Naive thymus-derived CD4-positive, alpha-beta T cell (primary cell): ENCODE measurements at regions not wholly inside any gene's neighbourhood (a gene's known extent, or its start where the extent isn't known, plus 50 kb on each side); places are given as distances from the start of the nearest gene placed in this dataset.

Experiments used
- ATAC-seq: fragments of 150-1000 bp; cut with Tn5 transposase; 2 replicates; pipeline ENCODE4 v1.10.0; 2021; ENCODE audit warnings: mild to moderate bottlenecking, moderate library complexity
- CTCF ChIA-PET: fragments of 350-600 bp; sonication (Branson Sonifier 250); formaldehyde crosslinking; loops from one replicate; lab custom pipeline; 2021; ENCODE audit warnings: antibody characterized with exemption; lab: Charles Lee
- POLR2A ChIA-PET: fragments of 350-600 bp; sonication (Branson Sonifier 250); formaldehyde crosslinking; loops from one replicate; lab custom pipeline; 2021; ENCODE audit warnings: antibody characterized with exemption, inconsistent platforms; lab: Charles Lee
- DNase-seq, 9 donors: peaks; one replicate each; pipeline versions ENCODE4 v3.0.0 to v3.0.0-alpha.2; 2020 to 2022; ENCODE audit warnings: mixed read lengths in 1 of 9
- H3K27ac ChIP-seq: one replicate; pipeline ENCODE4 v1.7.0; 2013; ENCODE audit warnings: mild to moderate bottlenecking, low read depth, low read length, moderate library complexity
- H3K27me3 ChIP-seq, 2 donors: one replicate each; pipeline ENCODE4 v1.7.0; 2013; ENCODE audit warnings: low read length in 2 of 2, mild to moderate bottlenecking in 2 of 2, moderate library complexity in 2 of 2; ENCODE audit not compliant: control insufficient read depth in 2 of 2, insufficient read depth in 2 of 2
- H3K36me3 ChIP-seq, 3 experiments: 1 replicate in 2 of 3; 2 replicates in 1 of 3; pipeline ENCODE4 v1.7.0; 2013; ENCODE audit warnings: low read length in 3 of 3, mild to moderate bottlenecking in 3 of 3, moderate library complexity in 1 of 3; ENCODE audit not compliant: insufficient read depth in 3 of 3, control insufficient read depth in 2 of 3
- H3K4me1 ChIP-seq, 2 donors: one replicate each; pipeline ENCODE4 v1.7.0; 2013; ENCODE audit warnings: low read length in 2 of 2, mild to moderate bottlenecking in 2 of 2, moderate library complexity in 1 of 2; ENCODE audit not compliant: control insufficient read depth in 2 of 2, insufficient read depth in 2 of 2
- H3K4me3 ChIP-seq: 2 replicates; pipeline ENCODE4 v1.7.0; 2013; ENCODE audit warnings: mild to moderate bottlenecking, low read length
- H3K9me3 ChIP-seq, 3 experiments: 1 replicate in 2 of 3; 2 replicates in 1 of 3; pipeline ENCODE4 v1.7.0; 2013; ENCODE audit warnings: low read length in 3 of 3; ENCODE audit not compliant: control insufficient read depth in 2 of 3
- H3K27ac Mint-ChIP-seq, 9 donors: one replicate each; pipeline ENCODE4 v1.8.0; 2020 to 2022; ENCODE audit warnings: mixed read lengths in 9 of 9, mild to moderate bottlenecking in 8 of 9, moderate library complexity in 5 of 9, inconsistent platforms in 2 of 9
- H3K27me3 Mint-ChIP-seq, 5 donors: one replicate each; pipeline ENCODE4 v1.8.0; 2021 to 2022; ENCODE audit warnings: mixed read lengths in 5 of 5, mild to moderate bottlenecking in 1 of 5
- H3K36me3 Mint-ChIP-seq, 5 donors: one replicate each; pipeline ENCODE4 v1.8.0; 2020 to 2022; ENCODE audit warnings: mixed read lengths in 5 of 5, mild to moderate bottlenecking in 3 of 5, inconsistent platforms in 1 of 5
- H3K4me1 Mint-ChIP-seq, 7 donors: one replicate each; pipeline ENCODE4 v1.8.0; 2020 to 2022; ENCODE audit warnings: mixed read lengths in 7 of 7, mild to moderate bottlenecking in 3 of 7, inconsistent platforms in 1 of 7
- H3K4me3 Mint-ChIP-seq, 10 donors: one replicate each; pipeline ENCODE4 v1.8.0; 2020 to 2022; ENCODE audit warnings: mild to moderate bottlenecking in 10 of 10, mixed read lengths in 10 of 10, moderate library complexity in 6 of 10, inconsistent platforms in 2 of 10
- H3K9me3 Mint-ChIP-seq, 11 donors: one replicate each; pipeline ENCODE4 v1.8.0; 2020 to 2022; ENCODE audit warnings: mixed read lengths in 11 of 11, mild to moderate bottlenecking in 4 of 11, inconsistent platforms in 1 of 11, moderate library complexity in 1 of 11
- intact Hi-C, 2 donors: fragments of 100-400 bp; cut with micrococcal nuclease; formaldehyde crosslinking; loops; one replicate each; pipeline ENCODE4 v1.15.1; 2023

GRCh38 chr1:225707824-225708223, 54.9 kb upstream of the ENAH start:
- no peak overlapping the region for H3K4me3 Mint-ChIP-seq
- ATAC-seq (no peak), DNase-seq (no peak)
- H3K9me3 Mint-ChIP-seq = no peaks in the 10 kb centered on the region
- no peaks in the 10 kb centered on the region for H3K36me3 Mint-ChIP-seq
- peaks cover 0 to 8% (median 0%) of the 10 kb centered on the region in 5 donors for H3K27me3 Mint-ChIP-seq
- CTCF ChIA-PET = no interaction called here
- H3K4me3 ChIP-seq = no peak overlapping the region
- no peaks in the 10 kb centered on the region for H3K9me3 ChIP-seq
- H3K4me1 ChIP-seq = no peaks in the 10 kb centered on the region
- H3K27ac Mint-ChIP-seq = no peak overlapping the region
- no peaks in the 10 kb centered on the region for H3K4me1 Mint-ChIP-seq
- POLR2A ChIA-PET = no interaction called here
- intact Hi-C loops = no loop called here
- H3K27ac ChIP-seq = no peak overlapping the region
- H3K27me3 ChIP-seq = no peaks in the 10 kb centered on the region
- H3K36me3 ChIP-seq = no peaks in the 10 kb centered on the region

- H3K27me3 ChIP-seq = no peaks in the 10 kb centered on the region
- H3K27ac Mint-ChIP-seq = no peak overlapping the region
- H3K9me3 ChIP-seq = no peaks in the 10 kb centered on the region
- H3K4me1 Mint-ChIP-seq = no peaks in the 10 kb centered on the region
- no peak overlapping the region for H3K4me3 Mint-ChIP-seq
- H3K4me1 ChIP-seq = no peaks in the 10 kb centered on the region
- peaks cover 0 to 8% (median 0%) of the 10 kb centered on the region in 5 donors for H3K27me3 Mint-ChIP-seq
- H3K36me3 Mint-ChIP-seq = no peaks in the 10 kb centered on the region
- no peaks in the 10 kb centered on the region for H3K36me3 ChIP-seq
- CTCF ChIA-PET = no interaction called here
- intact Hi-C loops = no loop called here
- no peak for DNase-seq
- no peaks in the 10 kb centered on the region for H3K9me3 Mint-ChIP-seq
- ATAC-seq = no peak
- no peak overlapping the region for H3K4me3 ChIP-seq
- no peak overlapping the region for H3K27ac ChIP-seq
- POLR2A ChIA-PET = no interaction called here
Observed at GRCh38 chr1:225709101-225709500, 56.2 kb upstream of the ENAH start.

GRCh38 chr1:225710804-225711203, 57.9 kb upstream of the ENAH start:
- no peak overlapping the region for H3K4me3 Mint-ChIP-seq
- CTCF ChIA-PET = no interaction called here
- no peaks in the 10 kb centered on the region for H3K4me1 Mint-ChIP-seq
- no peaks in the 10 kb centered on the region for H3K4me1 ChIP-seq
- H3K27me3 Mint-ChIP-seq = peaks cover 0 to 8% (median 0%) of the 10 kb centered on the region in 5 donors
- DNase-seq (no peak), ATAC-seq (no peak)
- H3K9me3 ChIP-seq = no peaks in the 10 kb centered on the region
- H3K27ac ChIP-seq = no peak overlapping the region
- no peaks in the 10 kb centered on the region for H3K27me3 ChIP-seq
- H3K36me3 Mint-ChIP-seq = no peaks in the 10 kb centered on the region
- H3K9me3 Mint-ChIP-seq = no peaks in the 10 kb centered on the region
- no peaks in the 10 kb centered on the region for H3K36me3 ChIP-seq
- H3K27ac Mint-ChIP-seq = no peak overlapping the region
- intact Hi-C loops = no loop called here
- POLR2A ChIA-PET = no interaction called here
- no peak overlapping the region for H3K4me3 ChIP-seq

- no peak for DNase-seq
- intact Hi-C loops = no loop called here
- Histone ChIP-seq H3K4me1 (no peaks in the 10 kb centered on the region), H3K36me3 (no peaks in the 10 kb centered on the region), H3K9me3 (no peaks in the 10 kb centered on the region), H3K27ac (no peak overlapping the region), H3K4me3 (no peak overlapping the region), H3K27me3 (no peaks in the 10 kb centered on the region)
- Mint-ChIP-seq H3K27ac (no peak overlapping the region), H3K4me3 (no peak overlapping the region), H3K36me3 (no peaks in the 10 kb centered on the region), H3K9me3 (no peaks in the 10 kb centered on the region), H3K4me1 (no peaks in the 10 kb centered on the region), H3K27me3 (peaks cover 0 to 8% (median 0%) of the 10 kb centered on the region in 5 donors)
- ATAC-seq = no peak
- ChIA-PET CTCF (no interaction called here), POLR2A (no interaction called here)
Observed at GRCh38 chr1:225711236-225711937, 58.5 kb upstream of the ENAH start.

- ATAC-seq (peak; percentile 85), DNase-seq (no peak)
- Histone ChIP-seq H3K4me3 (no peak overlapping the region), H3K36me3 (no peaks in the 10 kb centered on the region), H3K27me3 (no peaks in the 10 kb centered on the region), H3K4me1 (no peaks in the 10 kb centered on the region), H3K9me3 (no peaks in the 10 kb centered on the region), H3K27ac (no peak overlapping the region)
- ChIA-PET POLR2A (no interaction called here), CTCF (no interaction called here)
- H3K4me1 Mint-ChIP-seq = no peaks in the 10 kb centered on the region
- H3K4me3 Mint-ChIP-seq = no peak overlapping the region
- peaks cover 0 to 6% (median 0%) of the 10 kb centered on the region in 5 donors for H3K27me3 Mint-ChIP-seq
- no peaks in the 10 kb centered on the region for H3K9me3 Mint-ChIP-seq
- H3K27ac Mint-ChIP-seq = no peak overlapping the region
- intact Hi-C loops = no loop called here
- no peaks in the 10 kb centered on the region for H3K36me3 Mint-ChIP-seq
Observed at GRCh38 chr1:225712391-225712790, 59.5 kb upstream of the ENAH start.

- H3K9me3 ChIP-seq = no peaks in the 10 kb centered on the region
- DNase-seq (no peak), ATAC-seq (no peak)
- no peaks in the 10 kb centered on the region for H3K27me3 ChIP-seq
- H3K27ac ChIP-seq = no peak overlapping the region
- intact Hi-C loops = no loop called here
- no peaks in the 10 kb centered on the region for H3K4me1 Mint-ChIP-seq
- no peak overlapping the region for H3K27ac Mint-ChIP-seq
- CTCF ChIA-PET = no interaction called here
- H3K27me3 Mint-ChIP-seq = peaks cover 0 to 6% (median 0%) of the 10 kb centered on the region in 5 donors
- H3K4me1 ChIP-seq = no peaks in the 10 kb centered on the region
- no peak overlapping the region for H3K4me3 Mint-ChIP-seq
- H3K36me3 ChIP-seq = no peaks in the 10 kb centered on the region
- POLR2A ChIA-PET = no interaction called here
- no peaks in the 10 kb centered on the region for H3K36me3 Mint-ChIP-seq
- H3K9me3 Mint-ChIP-seq = no peaks in the 10 kb centered on the region
- H3K4me3 ChIP-seq = no peak overlapping the region
Observed at GRCh38 chr1:225713281-225713680, 60.4 kb upstream of the ENAH start.

- no peak overlapping the region for H3K4me3 Mint-ChIP-seq
- intact Hi-C loops = no loop called here
- H3K27ac ChIP-seq = no peak overlapping the region
- H3K9me3 Mint-ChIP-seq = peaks cover 0 to 1% (median 0%) of the 10 kb centered on the region in 11 donors
- no peaks in the 10 kb centered on the region for H3K36me3 ChIP-seq
- no peak overlapping the region for H3K27ac Mint-ChIP-seq
- H3K4me1 Mint-ChIP-seq = no peaks in the 10 kb centered on the region
- H3K4me1 ChIP-seq = no peaks in the 10 kb centered on the region
- ATAC-seq (no peak), DNase-seq (no peak)
- peaks cover 0 to 2% (median 0%) of the 10 kb centered on the region in 5 donors for H3K27me3 Mint-ChIP-seq
- no peaks in the 10 kb centered on the region for H3K36me3 Mint-ChIP-seq
- POLR2A ChIA-PET = no interaction called here
- H3K4me3 ChIP-seq = no peak overlapping the region
- H3K9me3 ChIP-seq = no peaks in the 10 kb centered on the region
- CTCF ChIA-PET = no interaction called here
- no peaks in the 10 kb centered on the region for H3K27me3 ChIP-seq
Observed at GRCh38 chr1:225720937-225721336, 56.7 kb upstream of the SRP9 start.
